HG02642 (cell line): ENCODE measurements at regions not wholly inside any gene's neighbourhood (a gene's known extent, or its start where the extent isn't known, plus 50 kb on each side); places are given as distances from the start of the nearest gene placed in this dataset.

Experiments
- ATAC-seq: cut with Tn5 transposase; IDR thresholded peaks from one replicate; pipeline ENCODE4 v1.9.1; 2021; ENCODE audit warnings: mild to moderate bottlenecking; ENCODE audit not compliant: unreplicated experiment, poor library complexity

- ATAC-seq: no peak
Observed at GRCh38 chr19:31164791-31165251, 184.4 kb downstream of the TSHZ3 start.

- no peak for ATAC-seq
Observed at GRCh38 chr19:31160336-31160926, 188.8 kb downstream of the TSHZ3 start.

DNA sequence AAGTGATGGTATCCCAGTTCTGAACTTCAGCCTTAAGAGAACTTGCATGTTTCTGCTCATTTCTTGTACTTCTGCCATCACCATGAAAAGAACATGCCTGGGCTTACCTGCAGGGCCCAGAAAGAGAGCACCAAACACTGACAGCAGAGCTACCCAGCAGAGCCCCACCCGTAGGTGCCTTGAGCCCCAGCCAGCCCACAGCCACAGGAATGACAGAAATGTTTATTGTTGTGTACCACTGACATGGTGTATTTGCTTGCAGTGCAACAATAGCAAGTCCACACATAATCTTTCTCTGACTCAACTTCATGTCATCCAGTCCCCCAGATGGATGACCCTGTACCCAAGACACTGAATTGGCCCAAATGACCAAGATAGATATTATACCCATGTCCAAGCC lies 195.2 kb downstream of the TSHZ3 start:
- ATAC-seq: no peak

GRCh38 chr19:31152906-31153305 lies 196.3 kb downstream of the TSHZ3 start:
- ATAC-seq: no peak

- no peak for ATAC-seq
Observed at GRCh38 chr19:31149441-31149941, 199.7 kb downstream of the TSHZ3 start.

DNA sequence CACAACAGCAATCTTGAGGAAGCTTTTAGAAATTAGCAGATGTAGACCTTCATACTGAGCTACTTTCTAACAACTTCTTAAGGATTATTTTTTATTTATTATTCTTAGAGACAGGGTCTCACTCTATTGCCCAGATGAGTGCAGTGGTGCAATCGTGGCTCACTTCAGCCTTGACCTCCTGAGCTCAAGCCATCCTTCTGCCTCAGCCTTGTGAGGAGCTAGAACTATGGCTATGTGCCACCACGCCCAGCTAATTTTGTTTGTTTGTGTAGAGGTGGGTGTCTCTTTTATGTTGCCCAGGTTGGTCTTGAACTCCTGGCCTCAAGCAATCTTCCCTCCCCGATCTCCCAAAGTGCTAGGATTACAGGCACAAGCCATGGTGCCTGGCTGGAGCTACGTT lies 200.6 kb downstream of the TSHZ3 start:
- ATAC-seq: no peak

DNA sequence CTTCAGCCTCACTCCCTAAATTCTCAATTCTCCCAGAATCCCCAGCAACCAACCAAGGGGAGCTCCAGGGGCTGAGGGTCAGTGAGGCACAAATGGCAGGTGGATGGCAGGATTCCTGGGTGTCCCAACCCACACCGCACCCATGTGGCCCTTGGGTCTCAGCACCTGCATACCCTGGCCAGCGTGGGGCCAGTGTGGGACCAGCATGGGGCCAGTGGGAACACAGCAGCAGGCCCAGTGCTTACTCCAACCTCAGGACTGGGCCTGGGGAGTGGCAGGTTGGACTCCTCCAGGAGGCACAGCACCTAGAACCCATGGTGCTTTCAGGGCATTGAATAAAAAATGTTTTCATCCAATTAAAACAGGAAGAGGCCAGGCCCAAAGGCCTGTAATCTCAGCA lies 202.0 kb downstream of the TSHZ3 start:
- no peak for ATAC-seq

DNA sequence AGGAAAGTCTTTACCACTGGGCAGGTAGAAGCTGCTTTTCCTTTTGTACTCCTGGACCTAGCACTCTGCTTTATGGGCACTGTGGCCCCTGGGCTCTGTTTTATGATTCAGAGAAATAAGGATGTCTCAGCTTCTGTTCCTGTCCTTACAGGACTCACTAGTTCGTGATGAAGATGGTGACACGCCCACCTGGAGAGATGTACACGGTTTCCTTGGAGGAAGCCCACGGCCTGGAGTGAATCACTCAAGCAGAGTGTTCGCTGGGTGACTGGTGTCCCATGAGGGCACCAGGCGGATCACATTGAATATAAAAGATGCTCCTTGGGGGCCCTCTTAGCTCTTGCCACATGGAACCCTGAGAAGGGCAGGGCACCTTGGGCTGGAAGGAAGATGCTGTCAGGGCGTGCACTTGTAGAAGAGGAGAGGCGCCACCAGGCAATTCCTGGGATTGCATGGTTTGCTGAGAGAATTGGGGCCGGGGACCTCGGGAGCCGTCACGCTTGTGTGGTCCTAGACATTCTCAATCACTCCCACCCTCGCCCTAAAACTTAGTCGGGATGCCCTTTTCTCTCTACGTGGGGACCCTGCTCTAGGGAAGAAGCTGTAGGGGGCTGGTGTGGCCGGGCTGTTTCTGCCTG lies 202.6 kb downstream of the TSHZ3 start:
- ATAC-seq: no peak

DNA sequence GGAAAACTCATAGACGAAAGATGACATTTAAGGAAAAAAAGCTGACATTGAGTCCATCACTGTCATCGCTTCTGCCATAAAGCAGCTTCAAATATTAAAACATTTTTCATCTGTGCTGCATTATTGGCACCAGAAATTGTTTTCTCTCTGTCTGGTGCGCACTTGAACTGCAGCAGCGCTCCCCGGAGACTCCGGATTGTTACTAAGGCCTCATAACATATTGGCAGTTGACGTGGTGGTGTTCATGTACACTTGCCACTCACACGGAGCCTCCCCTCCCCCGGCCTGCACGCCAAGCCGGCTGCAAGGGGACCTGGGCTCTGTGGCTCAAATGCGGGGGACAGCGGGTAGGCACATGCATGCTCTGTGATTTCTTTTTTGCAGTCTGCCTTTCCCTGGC lies 203.2 kb downstream of the TSHZ3 start:
- no peak for ATAC-seq

GRCh38 chr19:31145007-31145406 lies 204.2 kb downstream of the TSHZ3 start:
- no peak for ATAC-seq

GRCh38 chr19:31144075-31144870 lies 205.0 kb downstream of the TSHZ3 start:
- no peak for ATAC-seq

DNA sequence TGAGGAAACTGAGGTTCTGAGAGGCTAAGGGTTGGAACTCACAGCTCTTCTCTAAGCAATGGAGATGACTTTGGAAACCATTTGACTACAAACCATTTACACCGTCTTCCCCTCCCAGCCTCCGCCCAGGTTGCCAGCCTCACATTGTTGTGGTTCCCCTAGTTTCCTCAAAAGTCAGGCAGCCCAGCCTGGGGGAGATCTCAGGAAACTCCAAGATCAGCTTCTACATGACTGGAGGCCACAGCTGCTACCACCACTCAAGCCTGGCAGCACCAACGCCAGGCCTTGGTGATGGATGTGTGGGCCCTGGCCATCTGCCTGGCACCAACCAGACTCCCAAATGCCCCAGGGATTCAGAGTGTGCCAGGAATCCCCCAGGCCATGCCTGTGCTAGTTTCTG lies 207.9 kb downstream of the TSHZ3 start:
- ATAC-seq: no peak

GRCh38 chr19:31140717-31141116 lies 208.5 kb downstream of the TSHZ3 start:
- no peak for ATAC-seq

DNA sequence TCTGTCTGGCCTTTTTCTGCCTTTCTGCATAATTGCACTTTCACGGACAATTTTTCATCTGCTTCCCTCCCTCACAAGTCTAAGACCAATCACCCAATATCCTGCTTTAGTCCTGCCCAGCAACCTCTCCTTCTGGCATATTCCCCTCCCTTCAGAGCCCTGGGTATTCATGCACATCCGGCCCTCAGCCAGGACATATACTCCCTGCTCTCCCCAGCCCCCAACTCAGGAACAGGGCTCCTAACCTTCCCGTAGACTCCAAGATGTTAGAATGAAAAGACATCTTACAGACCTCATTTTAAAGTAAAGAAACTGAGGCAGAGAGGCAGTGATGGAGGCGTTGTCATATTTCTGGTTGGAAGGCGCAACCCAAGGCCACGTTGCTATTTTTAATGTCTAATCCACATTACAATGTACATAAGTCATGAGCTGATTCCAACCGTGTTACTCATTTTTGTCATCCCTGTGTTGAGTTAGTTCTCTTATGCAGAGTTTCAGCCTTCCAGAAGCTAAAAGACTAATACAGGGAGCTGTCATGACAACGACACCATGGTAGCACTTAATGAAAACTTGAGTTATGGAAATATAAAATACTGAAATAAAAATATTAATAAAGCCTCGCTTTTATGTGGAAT lies 209.2 kb downstream of the TSHZ3 start:
- no peak for ATAC-seq

DNA sequence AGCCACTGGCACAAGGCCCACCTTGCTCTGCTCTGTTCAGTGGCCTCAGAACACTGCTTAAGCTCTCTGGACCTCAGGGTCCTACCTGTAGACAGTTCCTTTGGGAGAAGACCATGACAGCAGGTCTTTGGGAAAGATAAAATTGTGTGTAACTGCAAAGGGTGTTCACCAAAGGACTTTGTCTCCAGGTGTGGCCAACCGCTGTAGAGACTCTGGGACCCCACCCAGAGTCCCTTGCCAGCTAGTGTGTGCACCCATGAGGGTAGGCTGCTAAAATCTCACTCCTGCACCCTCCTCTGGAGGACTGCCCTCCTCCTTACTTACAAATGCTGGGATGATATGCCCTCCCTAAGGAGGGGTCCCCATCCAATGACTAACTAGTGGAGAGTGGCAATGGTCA lies 211.2 kb downstream of the TSHZ3 start:
- no peak for ATAC-seq

DNA sequence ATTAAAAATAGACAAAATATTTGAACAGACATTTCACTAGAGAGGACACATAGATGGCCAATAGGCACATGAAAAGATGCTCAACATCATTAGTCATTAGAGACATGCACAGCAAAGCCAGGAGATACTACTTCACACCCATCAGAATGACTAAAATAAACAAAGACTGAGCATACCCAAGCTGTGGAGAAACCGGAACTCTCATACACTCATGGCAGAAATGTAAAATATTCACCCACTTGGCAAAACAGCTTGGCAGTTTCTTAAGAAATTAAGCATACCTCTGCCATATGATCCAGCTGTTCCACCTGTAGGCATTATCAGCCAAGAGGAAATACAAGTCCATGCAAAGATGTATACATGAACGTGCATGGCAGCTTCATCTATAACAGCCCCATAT lies 213.4 kb downstream of the TSHZ3 start:
- ATAC-seq: no peak

DNA sequence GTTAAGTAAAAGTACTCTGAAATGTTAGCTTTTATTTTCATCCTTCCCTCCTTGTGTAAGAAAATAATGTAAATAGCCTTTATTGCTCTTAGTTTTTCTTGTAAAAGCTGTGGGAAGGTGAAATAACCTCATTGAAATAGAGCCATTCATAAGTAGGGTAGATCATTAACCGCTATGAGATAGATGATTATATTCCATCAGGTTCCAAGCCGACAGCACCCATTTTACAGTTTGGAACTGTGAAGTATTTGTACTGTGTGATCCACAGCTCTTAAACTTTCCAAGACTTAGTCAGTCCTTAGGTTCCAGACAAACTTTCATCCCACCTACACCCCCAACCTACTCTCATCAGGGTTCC lies 216.5 kb downstream of the TSHZ3 start:
- ATAC-seq: no peak

DNA sequence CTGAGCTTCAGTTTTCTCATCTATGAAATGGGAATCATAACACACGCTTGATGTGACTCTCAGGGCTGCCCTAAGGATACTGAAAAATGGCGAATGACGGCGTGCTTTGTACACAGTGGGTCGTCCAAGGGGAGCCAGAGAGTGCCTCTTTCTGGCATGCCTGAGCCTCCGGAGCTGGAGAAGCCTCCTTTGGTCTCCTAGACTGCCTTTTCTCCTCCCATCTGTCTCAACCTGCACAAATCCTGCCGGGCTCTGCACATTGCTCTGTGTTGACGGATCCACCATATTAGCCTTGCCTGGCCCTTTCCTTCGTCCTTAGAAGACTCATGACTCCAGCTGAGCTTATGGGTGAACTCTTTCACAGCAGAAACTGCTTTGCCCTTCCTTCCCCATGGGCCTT lies 220.9 kb downstream of the TSHZ3 start:
- ATAC-seq: no peak

DNA sequence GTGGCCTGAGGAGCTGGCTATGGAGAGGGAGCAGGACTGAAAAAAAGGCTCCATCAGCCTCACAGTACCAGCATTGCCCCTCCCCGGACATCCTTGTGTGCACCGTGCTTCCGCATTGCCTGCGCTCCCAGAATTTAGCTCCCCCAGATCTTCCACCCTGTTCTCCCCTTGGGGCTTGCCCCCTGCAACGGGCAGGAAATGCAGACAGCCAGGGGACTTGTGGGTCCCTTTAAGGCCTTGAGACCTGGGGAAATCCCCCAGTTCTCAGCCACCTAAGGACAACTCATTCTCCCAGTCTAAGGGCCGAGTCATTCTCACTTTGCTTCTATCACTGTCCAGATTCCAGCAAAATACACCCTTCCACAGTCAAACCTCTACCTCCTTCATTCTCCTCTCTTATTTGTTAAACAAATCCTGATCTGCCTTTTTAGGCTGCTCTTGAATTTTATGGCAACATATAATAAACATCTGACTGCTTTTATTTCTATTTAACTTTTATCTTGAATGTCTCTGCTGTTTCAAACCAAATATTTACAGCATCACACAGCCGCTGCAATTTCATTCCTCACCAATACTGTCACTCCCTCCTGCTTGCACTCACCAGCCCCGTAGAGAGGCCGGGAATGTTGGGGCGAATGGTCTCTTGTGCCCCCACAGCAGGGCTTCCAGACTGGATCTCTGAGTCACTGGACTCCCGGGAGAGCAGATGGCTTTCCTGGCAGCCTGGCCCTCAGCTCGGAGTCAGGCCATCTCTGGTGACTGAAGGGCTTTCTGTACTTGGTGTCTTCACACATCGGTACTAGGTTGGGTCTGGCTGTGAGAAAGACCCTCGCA lies 221.9 kb downstream of the TSHZ3 start:
- ATAC-seq: no peak

DNA sequence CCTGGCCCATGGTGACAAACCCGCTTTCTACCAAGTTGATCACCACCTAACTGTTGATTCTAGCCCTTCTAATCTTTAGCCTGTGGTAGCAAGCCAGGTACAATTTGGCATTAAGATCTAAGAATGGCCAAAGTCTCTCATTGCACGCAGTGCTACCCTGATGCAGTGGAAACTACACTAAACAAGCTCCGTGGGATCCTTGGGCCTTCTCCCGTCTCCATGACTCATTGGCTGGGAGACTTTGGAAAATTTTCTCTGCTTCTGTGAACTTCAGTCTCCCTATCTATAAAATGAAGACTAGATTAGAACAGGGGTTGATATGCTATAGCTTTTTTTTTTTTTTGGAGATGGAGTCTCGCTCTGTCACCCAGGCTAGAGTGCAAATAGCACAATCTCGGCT lies 223.0 kb downstream of the TSHZ3 start:
- ATAC-seq: no peak
